SK-N-SH treated with all-trans-retinoic acid at 6 μM for 48 hours (cell line): ENCODE measurements at regions not wholly inside any gene's neighbourhood (a gene's known extent, or its start where the extent isn't known, plus 50 kb on each side); places are given as distances from the start of the nearest gene placed in this dataset.

Source experiments
- ARNTL ChIP-seq: fragments of 450-650 bp; formaldehyde crosslinking; IDR thresholded peaks from 2 replicates; pipeline ENCODE4 v1.5.0; 2020; ENCODE audit warnings: low read depth, mild to moderate bottlenecking, moderate library complexity, borderline replicate concordance
- BACH2 ChIP-seq: fragments of 250-450 bp; sonication (Bioruptor Pico); IDR thresholded peaks from 2 replicates; pipeline ENCODE4 v1.9.0; 2021; ENCODE audit warnings: mild to moderate bottlenecking, borderline replicate concordance
- CSRNP3 ChIP-seq: fragments of 250-450 bp; sonication (Bioruptor Pico); IDR thresholded peaks from 2 replicates; pipeline ENCODE4 v1.5.1; 2021; ENCODE audit warnings: mild to moderate bottlenecking, moderate library complexity
- ISL1 ChIP-seq: fragments of 250-450 bp; sonication (Bioruptor Pico); IDR thresholded peaks from 2 replicates; pipeline ENCODE4 v2.1.2; 2022; ENCODE audit warnings: mild to moderate bottlenecking, moderate library complexity
- OSR1 ChIP-seq: fragments of 250-450 bp; sonication (Bioruptor Pico); IDR thresholded peaks from 2 replicates; pipeline ENCODE4 v1.8.0; 2022; ENCODE audit warnings: moderate library complexity, mild to moderate bottlenecking, inconsistent platforms
- RARB ChIP-seq: fragments of 250-450 bp; sonication (Bioruptor Pico); IDR thresholded peaks from 2 replicates; pipeline ENCODE4 v1.8.0; 2021; ENCODE audit warnings: mild to moderate bottlenecking, moderate library complexity
- TSHZ2 ChIP-seq: fragments of 250-450 bp; sonication (Bioruptor Pico); IDR thresholded peaks from 2 replicates; pipeline ENCODE4 v1.5.0; 2020; ENCODE audit warnings: mild to moderate bottlenecking, moderate library complexity
- ZFP3 ChIP-seq: fragments of 250-450 bp; sonication (Bioruptor Pico); IDR thresholded peaks from 2 replicates; pipeline ENCODE4 v1.5.0; 2020; ENCODE audit warnings: mild to moderate bottlenecking, moderate library complexity
- TF ChIP-seq, protein P1 (sequence below): fragments of 250-450 bp; sonication (Bioruptor Pico); IDR thresholded peaks from 2 replicates; pipeline ENCODE4 v1.8.0; 2020; ENCODE audit warnings: mild to moderate bottlenecking, moderate library complexity, borderline replicate concordance
- TF ChIP-seq, protein P2 (sequence below): fragments of 250-450 bp; sonication (Bioruptor Pico); IDR thresholded peaks from 2 replicates; pipeline ENCODE4 v1.5.1; 2020; ENCODE audit warnings: low read depth, mild to moderate bottlenecking, moderate library complexity

GRCh38 chr5:37915097-37915736 lies 75.4 kb upstream of the GDNF start:
- TF ChIP-seq ARNTL (CRISPR knock-in tag): no peak
- TF ChIP-seq OSR1 (CRISPR knock-in tag): no peak
- TF ChIP-seq, protein P1, sequence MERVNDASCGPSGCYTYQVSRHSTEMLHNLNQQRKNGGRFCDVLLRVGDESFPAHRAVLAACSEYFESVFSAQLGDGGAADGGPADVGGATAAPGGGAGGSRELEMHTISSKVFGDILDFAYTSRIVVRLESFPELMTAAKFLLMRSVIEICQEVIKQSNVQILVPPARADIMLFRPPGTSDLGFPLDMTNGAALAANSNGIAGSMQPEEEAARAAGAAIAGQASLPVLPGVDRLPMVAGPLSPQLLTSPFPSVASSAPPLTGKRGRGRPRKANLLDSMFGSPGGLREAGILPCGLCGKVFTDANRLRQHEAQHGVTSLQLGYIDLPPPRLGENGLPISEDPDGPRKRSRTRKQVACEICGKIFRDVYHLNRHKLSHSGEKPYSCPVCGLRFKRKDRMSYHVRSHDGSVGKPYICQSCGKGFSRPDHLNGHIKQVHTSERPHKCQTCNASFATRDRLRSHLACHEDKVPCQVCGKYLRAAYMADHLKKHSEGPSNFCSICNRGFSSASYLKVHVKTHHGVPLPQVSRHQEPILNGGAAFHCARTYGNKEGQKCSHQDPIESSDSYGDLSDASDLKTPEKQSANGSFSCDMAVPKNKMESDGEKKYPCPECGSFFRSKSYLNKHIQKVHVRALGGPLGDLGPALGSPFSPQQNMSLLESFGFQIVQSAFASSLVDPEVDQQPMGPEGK: no peak
- no peak for TF ChIP-seq ZFP3
- no peak for TF ChIP-seq RARB (CRISPR knock-in tag)
- TF ChIP-seq, protein P2, sequence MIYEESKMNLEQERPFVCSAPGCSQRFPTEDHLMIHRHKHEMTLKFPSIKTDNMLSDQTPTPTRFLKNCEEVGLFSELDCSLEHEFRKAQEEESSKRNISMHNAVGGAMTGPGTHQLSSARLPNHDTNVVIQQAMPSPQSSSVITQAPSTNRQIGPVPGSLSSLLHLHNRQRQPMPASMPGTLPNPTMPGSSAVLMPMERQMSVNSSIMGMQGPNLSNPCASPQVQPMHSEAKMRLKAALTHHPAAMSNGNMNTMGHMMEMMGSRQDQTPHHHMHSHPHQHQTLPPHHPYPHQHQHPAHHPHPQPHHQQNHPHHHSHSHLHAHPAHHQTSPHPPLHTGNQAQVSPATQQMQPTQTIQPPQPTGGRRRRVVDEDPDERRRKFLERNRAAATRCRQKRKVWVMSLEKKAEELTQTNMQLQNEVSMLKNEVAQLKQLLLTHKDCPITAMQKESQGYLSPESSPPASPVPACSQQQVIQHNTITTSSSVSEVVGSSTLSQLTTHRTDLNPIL (CRISPR knock-in tag): no peak
- no peak for TF ChIP-seq ISL1 (CRISPR knock-in tag)
- TF ChIP-seq TSHZ2 (CRISPR knock-in tag): no peak
- TF ChIP-seq BACH2: no peak
- TF ChIP-seq CSRNP3 (CRISPR knock-in tag): no peak
